GM21390 (cell line): ENCODE measurements at regions not wholly inside any gene's neighbourhood (a gene's known extent, or its start where the extent isn't known, plus 50 kb on each side); places are given as distances from the start of the nearest gene placed in this dataset.
"Not testable (repeated sequence)": the region's sequence is repeated elsewhere in the genome, so short reads cannot be mapped to it uniquely, and the experiment has no call there.

Experiments
- ATAC-seq: cut with Tn5 transposase; IDR thresholded peaks from one replicate; pipeline ENCODE4 v1.9.1; 2021; ENCODE audit not compliant: unreplicated experiment

GRCh38 chr5:60131504-60131903, 238.0 kb upstream of the PDE4D start:
- no peak for ATAC-seq

- ATAC-seq, result no peak
These were observed 232.1 kb upstream of the PDE4D start for GRCh38 chr5:60125636-60126035.

- no peak for ATAC-seq
These were observed 209.6 kb upstream of the PDE4D start for GRCh38 chr5:60102961-60103693.

GRCh38 chr5:60101573-60101972, 208.0 kb upstream of the PDE4D start:
- no peak for ATAC-seq

- no peak for ATAC-seq
These were observed 199.3 kb upstream of the PDE4D start for GRCh38 chr5:60092671-60093422.

GRCh38 chr5:60086583-60086982, 193.1 kb upstream of the PDE4D start:
- ATAC-seq, result no peak

GRCh38 chr5:60084226-60084625, 190.7 kb upstream of the PDE4D start:
- no peak for ATAC-seq

GRCh38 chr5:60077292-60077691, 183.8 kb upstream of the PDE4D start:
- no peak for ATAC-seq

- no peak for ATAC-seq
These were observed 183.2 kb upstream of the PDE4D start for GRCh38 chr5:60076746-60077145.

GRCh38 chr5:60066502-60066901, 173.0 kb upstream of the PDE4D start:
- ATAC-seq, result no peak

- ATAC-seq, result no peak
These were observed 166.9 kb upstream of the PDE4D start for GRCh38 chr5:60060389-60060788.

- no peak for ATAC-seq
These were observed 162.7 kb upstream of the PDE4D start for GRCh38 chr5:60056191-60056590.

GRCh38 chr5:60055168-60055567, 161.6 kb upstream of the PDE4D start:
- ATAC-seq, result no peak

- not testable (repeated sequence) for ATAC-seq
These were observed 148.6 kb upstream of the PDE4D start for GRCh38 chr5:60041996-60042664.

GRCh38 chr5:60041508-60041907, 148.0 kb upstream of the PDE4D start:
- not testable (repeated sequence) for ATAC-seq

- ATAC-seq, result no peak
These were observed 142.8 kb upstream of the PDE4D start for GRCh38 chr5:60036192-60036938.

- ATAC-seq, result no peak
These were observed 132.6 kb upstream of the PDE4D start for GRCh38 chr5:60026161-60026560.

- no peak for ATAC-seq
These were observed 130.6 kb upstream of the PDE4D start for GRCh38 chr5:60024104-60024503.

- ATAC-seq, result no peak
These were observed 129.7 kb upstream of the PDE4D start for GRCh38 chr5:60023255-60023654.

- no peak for ATAC-seq
These were observed 126.9 kb upstream of the PDE4D start for GRCh38 chr5:60020457-60020856.

- ATAC-seq, result not testable (repeated sequence)
These were observed 125.4 kb upstream of the PDE4D start for GRCh38 chr5:60018960-60019359.
